GM19023 (cell line): ENCODE measurements at regions not wholly inside any gene's neighbourhood (a gene's known extent, or its start where the extent isn't known, plus 50 kb on each side); places are given as distances from the start of the nearest gene placed in this dataset.
"Not testable (repeated sequence)": the region's sequence is repeated elsewhere in the genome, so short reads cannot be mapped to it uniquely, and the experiment has no call there.

Experiments used
- ATAC-seq: cut with Tn5 transposase; IDR thresholded peaks from one replicate; pipeline ENCODE4 v1.9.1; 2021; ENCODE audit warnings: mild to moderate bottlenecking, moderate library complexity; ENCODE audit not compliant: unreplicated experiment

DNA sequence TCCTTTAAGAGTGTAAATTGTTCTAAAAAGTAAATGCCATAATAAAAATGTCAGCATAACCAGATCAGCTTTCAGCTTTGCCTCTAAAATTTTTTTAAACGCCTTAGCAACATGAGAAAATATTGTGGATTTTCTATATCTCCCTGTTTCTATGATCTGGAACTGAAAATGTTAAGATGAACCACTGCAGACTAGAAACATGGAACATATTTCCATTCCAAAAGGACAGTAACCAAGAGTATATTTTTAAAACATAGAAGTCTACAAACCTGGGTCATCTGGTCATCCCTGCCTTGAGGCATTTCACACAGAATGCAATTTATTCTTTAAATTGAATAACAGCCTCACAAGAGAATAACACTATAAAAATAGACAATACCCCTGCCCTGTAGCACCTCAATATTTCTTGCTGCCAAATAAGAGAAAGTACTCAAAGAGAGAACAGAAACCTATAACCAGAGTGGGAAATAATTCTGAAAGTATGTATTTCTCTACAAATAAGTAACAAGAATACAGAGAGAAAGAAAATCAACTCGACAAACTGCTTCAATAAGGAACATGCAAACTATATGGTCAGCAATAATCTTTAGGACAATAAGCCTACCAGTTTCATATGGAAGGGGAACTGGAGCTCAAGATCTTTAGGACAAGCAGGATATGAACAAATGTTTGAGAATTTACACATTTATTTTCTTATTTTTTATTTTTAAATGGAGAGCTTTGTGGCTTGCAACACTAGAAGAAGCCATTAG, 949.0 kb downstream of the EPHA3 start:
- no peak for ATAC-seq

DNA sequence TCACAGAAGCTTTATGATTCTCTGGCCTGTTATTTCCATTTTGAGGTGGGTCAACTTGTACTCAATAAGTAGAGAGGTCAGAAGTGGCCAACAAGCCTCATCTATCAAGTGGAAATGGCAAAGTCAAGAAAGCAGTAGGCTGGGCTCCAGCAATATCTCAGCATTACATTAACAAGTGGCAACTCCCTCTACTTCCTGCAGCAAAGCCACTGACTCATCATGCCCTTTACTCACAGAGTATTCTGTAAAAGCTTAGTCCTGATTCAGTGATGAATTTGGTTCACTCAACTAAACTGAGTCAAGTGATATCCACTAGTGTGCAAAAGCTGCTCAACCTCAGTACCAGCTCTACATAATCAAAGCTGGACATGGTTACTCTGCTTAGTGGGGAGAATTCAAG, 954.6 kb downstream of the EPHA3 start:
- no peak for ATAC-seq

DNA sequence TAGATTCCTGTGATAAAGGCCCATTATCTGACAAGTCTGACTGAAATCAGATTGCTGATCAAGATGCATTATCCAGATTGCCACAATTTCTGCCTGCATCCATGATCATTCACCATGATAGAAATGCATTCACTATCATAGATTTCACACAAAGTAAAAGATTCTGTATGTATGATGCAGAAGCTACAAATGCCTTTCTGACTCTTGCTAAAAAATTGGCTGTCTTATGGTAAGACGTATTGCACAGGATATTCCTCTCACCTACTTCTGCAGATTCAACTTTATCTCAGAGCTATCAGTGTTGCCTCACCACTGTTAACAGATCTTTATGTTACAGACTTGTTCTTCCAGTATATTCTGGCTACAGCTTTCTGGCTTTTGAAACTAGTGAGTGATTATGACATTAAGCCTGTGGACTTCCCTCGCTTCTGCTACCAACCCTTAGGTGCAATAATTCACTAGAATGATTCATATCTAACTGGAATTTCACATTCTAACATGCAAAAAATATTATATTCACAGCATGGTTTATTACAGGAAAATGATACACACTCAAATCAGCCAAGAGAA, 955.3 kb downstream of the EPHA3 start:
- ATAC-seq, result no peak

DNA sequence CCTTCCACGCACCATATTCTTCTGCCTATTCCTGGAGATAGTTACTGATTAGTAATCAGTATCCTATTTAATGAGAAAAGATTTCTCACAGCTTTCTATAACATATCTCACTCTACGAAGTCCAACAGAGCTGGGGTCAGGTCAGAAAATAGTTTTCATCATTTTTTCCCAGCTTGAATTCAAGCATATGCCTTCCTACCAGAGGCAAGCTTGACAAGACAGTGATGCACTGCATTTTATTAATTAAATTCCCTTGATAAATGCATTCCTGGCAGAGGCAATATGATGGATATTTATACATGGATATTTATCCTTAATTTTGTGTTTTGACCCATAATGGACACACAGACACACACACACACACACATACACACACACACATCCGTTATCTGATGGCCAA, 961.4 kb downstream of the EPHA3 start:
- ATAC-seq, result no peak

DNA sequence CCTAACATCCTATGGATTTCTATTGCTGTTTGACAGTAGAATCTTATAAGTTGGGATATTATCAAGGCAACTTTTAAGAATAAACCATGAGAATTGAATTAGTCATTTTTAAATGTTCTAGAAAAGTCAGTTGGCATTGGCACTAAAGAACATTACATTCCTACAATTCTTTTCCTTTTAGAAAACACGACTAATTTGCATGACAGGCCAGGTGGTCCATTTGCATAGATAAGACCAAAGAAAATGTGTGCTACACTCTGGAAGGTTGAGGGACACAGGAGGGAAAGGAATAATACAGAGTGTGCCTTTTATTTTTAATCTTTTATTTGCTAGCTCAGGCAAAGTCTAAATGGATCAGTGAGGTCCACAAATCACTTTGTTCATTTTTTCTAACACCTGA, 962.3 kb downstream of the EPHA3 start:
- no peak for ATAC-seq

DNA sequence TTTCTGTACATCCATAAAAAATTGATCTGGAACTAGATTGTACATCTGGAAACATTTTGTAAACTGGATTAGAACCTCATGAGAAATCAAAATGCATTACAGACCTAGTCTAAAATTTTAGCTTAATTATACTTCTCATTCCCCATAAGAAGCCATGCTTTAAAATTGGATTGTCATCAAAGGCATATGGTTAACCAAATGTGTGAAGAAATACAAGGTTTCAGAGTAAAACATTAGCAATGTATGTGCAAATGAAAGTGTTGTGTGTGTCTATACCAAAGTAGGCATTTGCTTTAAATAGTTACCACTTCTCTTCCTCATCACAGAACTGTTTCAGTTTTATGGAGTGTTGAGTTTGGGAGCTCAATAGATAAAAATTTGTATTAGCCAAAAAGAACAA, 968.7 kb downstream of the EPHA3 start:
- ATAC-seq, result no peak

DNA sequence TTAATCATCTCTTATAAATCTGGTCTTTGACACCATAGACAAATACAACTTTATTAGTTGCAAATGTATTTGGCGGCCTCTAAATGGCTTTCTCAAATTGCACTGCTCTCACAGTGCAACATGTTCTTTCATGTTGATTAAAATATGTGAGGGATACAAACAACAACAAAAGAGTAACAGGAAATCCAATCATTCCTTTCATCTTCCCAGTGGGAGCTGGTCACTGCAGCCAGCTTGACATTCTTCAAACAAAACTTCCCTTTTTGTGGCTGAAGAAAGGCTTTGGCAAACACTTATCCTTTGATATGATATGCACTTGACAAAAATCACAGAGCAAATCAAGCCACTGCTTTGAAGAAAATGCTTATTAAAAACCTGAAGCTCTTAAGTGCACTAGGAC, 973.6 kb downstream of the EPHA3 start:
- no peak for ATAC-seq

DNA sequence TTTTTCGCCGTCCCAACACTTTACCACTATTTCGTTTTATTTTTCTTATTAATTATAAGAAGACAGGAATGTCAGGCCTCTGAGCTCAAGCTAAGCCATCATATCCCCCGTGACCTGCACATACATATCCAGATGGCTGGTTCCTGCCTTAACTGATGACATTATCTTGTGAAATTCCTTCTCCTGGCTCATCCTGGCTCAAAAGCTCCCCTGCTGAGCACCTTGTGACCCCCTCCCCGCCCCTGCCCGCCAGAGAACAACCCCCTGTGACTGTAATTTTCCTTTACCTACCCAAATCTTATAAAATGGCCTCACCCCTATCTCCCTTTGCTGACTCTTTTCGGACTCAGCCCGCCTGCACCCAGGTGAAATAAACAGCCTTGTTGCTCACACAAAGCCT, 978.9 kb downstream of the EPHA3 start:
- ATAC-seq, result not testable (repeated sequence)

DNA sequence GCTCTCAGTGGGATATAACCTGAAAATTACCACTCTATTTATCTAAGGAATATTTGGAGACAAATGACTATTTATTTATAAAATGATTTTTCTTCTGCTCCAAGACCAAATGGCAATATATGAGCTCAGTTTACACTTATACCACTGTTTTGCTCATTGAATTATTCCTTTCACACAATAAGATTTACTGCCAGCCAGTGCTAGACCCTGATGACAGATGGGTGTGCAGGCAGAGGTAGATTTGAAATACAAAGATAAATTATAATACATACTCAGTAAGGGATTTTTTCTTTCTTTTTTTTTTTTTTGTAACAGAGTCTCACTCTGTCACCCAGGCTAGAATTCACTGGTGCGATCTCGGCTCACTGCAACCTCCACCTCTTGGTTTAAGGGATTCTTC, 980.3 kb downstream of the EPHA3 start:
- ATAC-seq, result no peak

DNA sequence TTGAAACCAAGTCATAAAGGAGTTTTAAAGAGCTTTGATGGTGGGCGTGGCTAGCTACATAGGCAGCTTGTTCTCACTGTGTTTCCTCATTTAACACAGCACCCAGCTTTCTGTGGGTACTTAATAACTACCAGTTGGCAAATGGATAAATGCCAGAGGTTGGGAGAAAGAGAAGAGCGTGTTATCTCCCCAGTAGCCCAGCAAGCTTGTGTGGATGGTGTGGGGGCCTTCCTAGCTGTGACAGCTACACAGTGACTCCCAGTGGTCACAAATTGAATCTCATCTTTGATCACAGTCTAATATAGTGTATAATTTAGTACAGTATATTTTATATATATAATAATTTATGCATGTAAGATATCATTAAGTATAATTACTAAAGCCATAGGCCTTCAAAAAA, 984.1 kb downstream of the EPHA3 start:
- peak; percentile 67 for ATAC-seq

DNA sequence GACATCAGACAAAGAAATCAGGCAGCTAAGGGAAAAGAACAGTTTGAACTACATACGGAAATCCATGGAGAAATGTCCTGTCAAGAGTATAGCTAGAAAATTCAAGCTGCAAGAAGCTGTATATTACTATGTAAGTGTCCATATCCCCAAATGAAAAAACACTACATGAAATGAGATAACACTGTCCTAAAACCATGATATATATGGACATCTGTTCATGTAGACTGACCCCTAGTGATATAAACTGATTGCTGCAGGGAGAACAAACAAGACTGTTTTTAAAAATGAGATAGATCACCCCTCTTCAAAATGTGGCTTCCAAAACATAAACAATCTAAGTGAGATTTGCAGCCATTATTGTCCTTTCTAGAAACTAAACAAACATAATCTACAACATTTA, 985.6 kb downstream of the EPHA3 start:
- ATAC-seq, result no peak

DNA sequence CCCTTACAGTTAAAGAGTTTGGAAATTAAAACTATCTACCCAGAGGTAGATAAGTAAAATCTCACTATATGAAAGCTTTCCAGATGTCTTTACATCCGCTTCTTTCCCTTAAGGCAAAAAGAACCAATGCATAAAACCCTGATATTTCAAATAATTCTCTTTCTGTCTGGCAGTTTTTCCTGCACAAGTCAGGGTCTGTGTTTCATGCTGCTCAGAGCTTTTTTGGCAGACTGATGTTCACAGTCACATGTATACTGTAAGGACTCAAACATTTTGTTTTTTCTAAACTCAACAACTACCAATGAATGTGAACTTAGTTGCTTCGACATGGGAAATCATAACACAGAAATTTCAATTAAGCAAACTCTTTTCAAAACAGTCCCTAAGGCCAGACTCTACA, 988.4 kb downstream of the EPHA3 start:
- no peak for ATAC-seq

DNA sequence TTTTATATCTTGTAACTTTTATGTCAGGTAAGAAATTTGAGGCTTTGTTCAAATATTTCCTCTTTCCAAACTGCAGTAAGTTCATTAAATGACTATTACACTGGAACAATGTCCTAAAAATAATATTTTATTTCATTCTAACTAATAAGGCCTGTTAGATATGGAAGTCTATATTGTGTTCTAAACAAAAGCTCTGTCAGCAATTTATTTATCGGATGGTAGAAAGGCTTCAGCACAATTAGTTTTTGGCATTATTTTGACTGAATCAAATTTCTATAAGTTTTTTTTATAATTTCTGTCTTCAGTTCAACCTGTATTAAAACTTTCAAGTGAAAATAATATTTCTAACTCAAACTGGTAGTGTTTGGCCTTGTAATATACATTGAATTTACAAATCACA, 992.1 kb downstream of the EPHA3 start:
- no peak for ATAC-seq

DNA sequence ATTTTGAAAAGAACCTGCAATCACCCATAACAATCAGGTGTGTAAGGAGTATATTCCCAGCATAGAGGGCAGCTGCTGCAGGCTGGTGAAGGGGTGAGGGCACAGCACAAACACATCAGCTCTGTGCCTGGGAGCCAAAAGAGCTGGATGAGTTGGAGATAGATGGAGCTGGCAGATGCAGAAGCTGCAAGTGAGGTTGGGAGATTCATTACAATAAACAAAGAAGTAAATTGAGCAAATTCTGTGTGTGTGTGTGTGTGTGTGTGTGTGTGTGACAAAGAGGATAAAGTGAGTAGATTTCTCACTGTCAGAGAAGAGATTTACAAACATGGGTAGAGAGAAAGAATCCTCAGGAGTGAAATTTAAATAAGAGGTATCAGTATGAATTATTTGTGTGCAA, 994.7 kb downstream of the EPHA3 start:
- no peak for ATAC-seq

DNA sequence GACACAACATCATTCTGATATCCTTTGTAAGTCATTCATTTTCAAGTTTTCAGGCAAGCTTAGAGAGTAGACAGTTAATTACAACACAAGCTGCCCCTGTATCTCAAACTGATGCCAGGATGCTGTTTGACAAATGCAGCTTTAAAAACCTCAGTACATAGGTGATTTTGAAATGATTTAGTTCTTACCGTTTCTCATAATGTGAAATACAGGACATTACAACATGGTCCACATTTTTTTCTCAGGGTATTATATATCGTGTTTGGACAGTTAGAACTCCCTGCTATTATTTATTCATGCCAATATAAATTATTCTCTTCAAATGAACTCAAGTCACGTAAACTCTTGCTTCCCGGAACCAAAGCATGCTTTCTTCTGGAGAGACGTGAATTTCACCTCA, 1013.9 kb downstream of the EPHA3 start:
- ATAC-seq, result no peak

DNA sequence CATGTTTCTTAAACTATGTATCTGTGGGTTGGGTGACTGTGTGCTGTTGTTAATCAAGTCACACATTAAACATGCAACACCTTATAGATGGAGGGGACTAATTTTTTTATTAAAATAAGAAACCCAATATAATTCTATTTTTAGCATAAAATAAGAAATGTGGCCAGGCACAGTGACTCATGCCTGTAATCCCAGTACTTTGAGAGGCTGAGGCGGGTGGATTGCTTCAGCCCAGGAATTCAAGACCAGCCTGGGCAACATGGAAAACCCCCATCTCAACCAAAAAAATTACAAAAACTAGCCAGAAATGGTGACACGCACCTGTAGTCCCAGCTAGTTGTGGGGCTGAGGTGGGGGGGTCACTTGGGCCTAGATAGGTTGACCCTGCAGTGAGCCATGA, 1021.0 kb downstream of the EPHA3 start:
- ATAC-seq, result no peak

DNA sequence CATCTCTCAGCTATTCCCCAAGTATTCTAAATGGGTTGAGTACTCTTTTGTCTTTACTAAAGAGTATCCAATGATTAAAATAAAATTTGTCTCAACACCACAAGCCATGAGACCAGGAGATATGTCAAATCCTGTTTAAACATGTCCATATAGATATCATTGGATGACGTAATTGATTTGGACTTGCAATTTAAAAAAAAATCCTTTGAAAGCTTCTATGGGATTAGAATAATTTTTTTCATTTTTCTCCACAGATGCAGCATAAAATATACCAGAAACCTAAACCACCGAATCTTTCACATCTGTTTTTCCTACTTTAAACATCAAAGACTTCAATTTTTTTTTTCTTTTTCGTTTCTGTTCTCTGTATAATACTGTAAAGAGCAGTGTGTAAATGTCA, 1022.3 kb downstream of the EPHA3 start:
- ATAC-seq, result no peak

DNA sequence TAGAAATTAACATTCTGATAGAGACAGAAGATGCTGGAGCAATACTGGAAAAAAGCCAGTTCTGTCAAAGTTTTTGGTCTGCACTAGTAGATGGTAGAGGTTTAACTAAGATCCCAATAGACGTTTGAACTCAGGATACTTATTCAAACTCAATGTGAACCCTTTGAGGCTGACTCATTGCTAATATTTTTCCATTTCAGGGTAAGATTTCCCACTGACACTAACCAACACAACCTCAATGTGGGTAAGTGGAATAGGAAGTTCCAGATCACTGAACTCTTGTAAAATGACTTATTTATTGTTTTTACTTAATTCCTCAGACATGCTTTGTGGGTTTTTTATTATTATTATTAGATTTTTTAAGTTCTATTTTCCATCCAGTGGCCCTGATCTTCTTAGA, 1024.8 kb downstream of the EPHA3 start:
- ATAC-seq, result no peak

DNA sequence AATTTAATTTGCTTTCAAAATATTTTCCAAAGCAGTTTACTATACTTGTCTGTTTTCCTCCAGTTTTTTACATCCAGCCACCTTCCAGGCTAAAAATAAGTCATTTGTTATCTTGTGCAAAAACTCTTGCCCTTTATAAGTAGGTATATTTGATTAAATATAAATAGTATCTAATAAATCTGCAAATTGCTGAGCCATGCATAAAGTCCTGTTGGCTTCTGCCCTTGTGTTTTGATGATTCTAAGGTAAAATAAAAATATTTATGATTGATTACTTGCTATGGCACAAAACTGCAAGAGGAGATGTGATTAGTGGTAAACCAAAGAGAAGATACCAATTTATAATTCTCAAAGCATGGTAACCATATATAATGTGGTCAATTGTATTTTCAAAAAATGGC, 1026.7 kb downstream of the EPHA3 start:
- ATAC-seq, result no peak

DNA sequence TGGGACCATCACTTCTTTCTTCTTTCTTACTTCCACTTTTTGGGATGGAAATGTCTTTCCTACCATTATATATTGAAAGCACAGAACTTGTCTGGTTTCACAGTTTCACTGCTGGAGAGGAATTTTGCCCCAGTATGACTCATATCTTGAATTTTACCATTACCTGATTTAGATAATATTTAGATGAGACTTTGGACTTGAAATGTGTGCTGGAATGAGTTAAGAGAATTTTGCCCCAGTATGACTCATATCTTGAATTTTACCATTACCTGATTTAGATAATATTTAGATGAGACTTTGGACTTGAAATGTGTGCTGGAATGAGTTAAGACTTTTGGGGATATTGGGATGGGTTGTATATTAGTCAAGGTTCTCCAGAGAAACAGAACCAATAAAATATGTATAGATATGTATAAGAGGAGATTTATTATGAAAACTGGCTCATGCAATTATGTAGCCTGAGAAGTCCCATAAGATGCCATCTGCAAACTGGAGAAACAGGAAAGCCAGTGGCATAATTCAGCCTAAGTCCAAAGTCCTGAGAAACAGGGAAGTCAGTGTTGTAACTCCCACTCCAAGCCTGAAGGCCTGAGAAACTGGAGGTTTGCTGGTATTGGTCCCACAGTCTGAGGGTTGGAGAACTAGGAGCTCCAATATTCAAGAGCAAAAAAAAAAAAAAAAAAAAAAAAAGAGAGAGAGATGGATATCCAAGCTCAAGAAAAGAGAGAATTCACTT, 1029.2 kb downstream of the EPHA3 start:
- ATAC-seq, result no peak

DNA sequence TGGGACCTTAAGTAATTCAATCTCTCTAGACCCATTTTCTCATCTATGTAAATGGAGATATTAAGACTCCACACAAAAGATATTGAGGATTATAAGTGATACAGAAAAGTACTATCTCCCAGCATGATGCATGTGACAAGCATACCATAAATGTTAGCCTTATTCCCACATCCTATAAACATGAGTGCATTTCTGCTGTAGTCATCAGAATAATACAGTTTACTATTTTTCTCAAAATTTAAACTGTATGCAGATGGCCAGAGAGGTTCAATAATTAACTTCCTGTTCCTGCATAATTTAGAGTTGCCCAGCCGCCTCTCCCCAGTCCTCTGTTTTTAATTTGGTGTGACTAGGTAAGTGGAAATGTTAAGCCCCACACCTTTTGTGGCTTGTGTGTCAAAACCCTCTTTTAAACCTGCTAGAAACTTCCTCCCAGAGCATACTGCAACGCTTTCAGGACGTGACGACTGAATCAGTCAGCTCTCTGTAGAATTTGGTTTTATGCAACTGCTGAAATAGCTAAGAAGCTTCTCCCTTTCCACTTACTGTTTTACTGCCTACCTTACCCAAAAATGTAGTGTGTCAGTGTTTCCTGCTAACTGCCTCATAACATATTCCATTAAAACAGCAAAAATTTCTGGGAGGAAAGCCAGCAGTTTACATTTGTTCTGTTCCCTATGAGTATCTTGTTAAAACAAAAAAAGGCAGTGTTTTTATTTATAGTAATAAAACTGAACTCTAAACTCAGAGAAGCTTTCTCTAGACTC, 1037.9 kb downstream of the EPHA3 start:
- no peak for ATAC-seq

DNA sequence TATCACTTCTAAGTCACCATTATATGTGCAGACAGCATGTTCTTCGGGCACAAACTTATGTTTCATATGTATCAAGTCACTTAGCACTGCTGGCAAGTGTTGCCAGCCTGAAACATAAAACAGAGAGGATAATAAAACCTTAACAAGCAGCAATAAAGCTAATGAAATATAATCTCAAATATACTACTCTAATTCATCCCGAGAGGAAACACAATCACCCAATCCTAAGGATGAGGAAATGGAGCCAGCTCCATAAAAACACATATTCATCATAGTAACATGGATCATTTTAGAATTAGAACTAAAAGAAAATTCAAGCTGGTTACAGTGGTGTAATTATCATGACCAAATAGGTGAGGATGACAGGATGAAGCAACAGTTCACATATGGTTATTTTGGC, 1072.7 kb downstream of the EPHA3 start:
- no peak for ATAC-seq
